Lung microvascular endothelial cell (primary cell): ENCODE measurements at regions not wholly inside any gene's neighbourhood (a gene's known extent, or its start where the extent isn't known, plus 50 kb on each side); places are given as distances from the start of the nearest gene placed in this dataset.

Source experiments
- DNase-seq, 2 donors: peaks; one replicate each; pipeline versions ENCODE4 v3.0.0 to v3.0.0-alpha.2; 2010; ENCODE audit warnings: low read depth in 2 of 2

- DNase-seq: no peak
Observed at GRCh38 chr4:84441758-84442377, 57.2 kb downstream of the NKX6-1 start.

- no peak for DNase-seq
Observed at GRCh38 chr4:84439996-84440395, 59.1 kb downstream of the NKX6-1 start.

GRCh38 chr4:84436812-84437211 is 62.3 kb downstream of the NKX6-1 start:
- DNase-seq: no peak

- DNase-seq: no peak
Observed at GRCh38 chr4:84434344-84434743, 64.7 kb downstream of the NKX6-1 start.

- no peak for DNase-seq
Observed at GRCh38 chr4:84433633-84434222, 65.4 kb downstream of the NKX6-1 start.

- no peak for DNase-seq
Observed at GRCh38 chr4:84432713-84433112, 66.4 kb downstream of the NKX6-1 start.

GRCh38 chr4:84420608-84421007 is 78.5 kb downstream of the NKX6-1 start:
- DNase-seq: no peak

GRCh38 chr4:84419201-84419600 is 79.9 kb downstream of the NKX6-1 start:
- DNase-seq: no peak

GRCh38 chr4:84417997-84418709 is 80.9 kb downstream of the NKX6-1 start:
- no peak for DNase-seq

GRCh38 chr4:84413976-84414375 is 85.1 kb downstream of the NKX6-1 start:
- DNase-seq: no peak

GRCh38 chr4:84413480-84413879 is 85.6 kb downstream of the NKX6-1 start:
- no peak for DNase-seq

GRCh38 chr4:84412062-84412461 is 87.0 kb downstream of the NKX6-1 start:
- DNase-seq: no peak

GRCh38 chr4:84407554-84408407 is 91.3 kb downstream of the NKX6-1 start:
- DNase-seq: no peak

GRCh38 chr4:84403656-84404055 is 95.4 kb downstream of the NKX6-1 start:
- DNase-seq: no peak

- no peak for DNase-seq
Observed at GRCh38 chr4:84401701-84402306, 97.3 kb downstream of the NKX6-1 start.

- DNase-seq: no peak
Observed at GRCh38 chr4:84394386-84394785, 104.7 kb downstream of the NKX6-1 start.

GRCh38 chr4:84392951-84393590 is 106.0 kb downstream of the NKX6-1 start:
- no peak for DNase-seq

GRCh38 chr4:84389406-84389805 is 109.7 kb downstream of the NKX6-1 start:
- DNase-seq: no peak

GRCh38 chr4:84385203-84385602 is 113.9 kb downstream of the NKX6-1 start:
- DNase-seq: no peak

- DNase-seq: no peak
Observed at GRCh38 chr4:84384801-84385200, 114.3 kb downstream of the NKX6-1 start.

GRCh38 chr4:84381759-84382158 is 117.3 kb downstream of the NKX6-1 start:
- DNase-seq: no peak
